Thoracic aorta (tissue), 2 donors: ENCODE measurements at regions not wholly inside any gene's neighbourhood (a gene's known extent, or its start where the extent isn't known, plus 50 kb on each side); places are given as distances from the start of the nearest gene placed in this dataset.

Experiments used
- ATAC-seq: fragments of 150-250 bp; one replicate; pipeline ENCODE4 v1.8.0; 2017; ENCODE audit warnings: low read depth; ENCODE audit not compliant: insufficient number of reproducible peaks, low FRiP score
- DNase-seq: peaks from one replicate; pipeline ENCODE4 v3.0.0-alpha.2; 2020; ENCODE audit warnings: low spot score
- H3K27ac ChIP-seq, 2 donors: fragments of 200-600 bp; sonication (generic); 1 replicate in 1 of 2; 2 replicates in 1 of 2; pipeline ENCODE4 v1.5.1; 2016; ENCODE audit warnings: mild to moderate bottlenecking in 2 of 2, moderate library complexity in 2 of 2
- H3K27me3 ChIP-seq: fragments of 200-600 bp; sonication (generic); replicated peaks from 2 replicates; pipeline ENCODE4 v1.6.0; 2016; ENCODE audit warnings: mild to moderate bottlenecking; ENCODE audit not compliant: insufficient read depth
- H3K36me3 ChIP-seq: fragments of 200-600 bp; sonication (generic); one replicate; pipeline ENCODE4 v1.5.1; 2016
- H3K4me1 ChIP-seq, 2 donors: fragments of 200-600 bp; sonication (generic); 1 replicate in 1 of 2; 2 replicates in 1 of 2; pipeline versions ENCODE4 v1.5.1 to v1.6.0; 2016; ENCODE audit warnings: low read depth in 2 of 2, mild to moderate bottlenecking in 1 of 2; ENCODE audit not compliant: control insufficient read depth in 1 of 2
- H3K4me3 ChIP-seq: fragments of 200-600 bp; sonication (generic); 2 replicates; pipeline ENCODE4 v1.5.1; 2016; ENCODE audit warnings: mild to moderate bottlenecking
- H3K9me3 ChIP-seq: fragments of 200-600 bp; sonication (generic); 2 replicates; pipeline ENCODE4 v1.5.1; 2016
- TF ChIP-seq, protein P1 (sequence below): fragments of 200-600 bp; sonication (generic); IDR thresholded peaks from one replicate; pipeline ENCODE4 v1.5.1; 2019; ENCODE audit warnings: antibody characterized with exemption

DNA sequence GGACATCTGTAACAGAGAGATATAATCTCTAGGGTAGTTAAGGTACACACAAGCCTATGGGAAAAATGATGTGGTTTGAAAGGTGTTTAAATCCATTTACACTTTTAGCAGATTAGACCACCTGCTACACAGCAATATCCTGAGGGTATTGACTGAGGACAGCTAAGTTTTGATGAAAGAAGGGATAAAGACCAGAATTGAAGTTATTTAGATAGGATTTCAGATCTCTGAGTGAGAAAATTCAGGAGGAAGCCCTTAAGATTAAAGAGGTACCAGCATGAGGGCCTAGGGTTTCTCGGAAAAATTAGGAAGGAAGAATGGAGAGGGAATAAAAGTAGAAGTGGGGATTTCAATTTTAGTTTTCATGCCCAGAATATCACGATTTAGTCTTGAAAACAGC lies 267.3 kb downstream of the COX7C start:
- no peak for ATAC-seq
- Histone ChIP-seq H3K36me3 (no peaks in the 10 kb centered on the region), H3K27me3 (no peaks in the 10 kb centered on the region), H3K27ac (no peak overlapping the region), H3K4me3 (no peak overlapping the region), H3K9me3 (no peaks in the 10 kb centered on the region), H3K4me1 (peaks cover 0 to 13% of the 10 kb centered on the region in 2 donors)
- DNase-seq: no peak
- TF ChIP-seq, protein P1, sequence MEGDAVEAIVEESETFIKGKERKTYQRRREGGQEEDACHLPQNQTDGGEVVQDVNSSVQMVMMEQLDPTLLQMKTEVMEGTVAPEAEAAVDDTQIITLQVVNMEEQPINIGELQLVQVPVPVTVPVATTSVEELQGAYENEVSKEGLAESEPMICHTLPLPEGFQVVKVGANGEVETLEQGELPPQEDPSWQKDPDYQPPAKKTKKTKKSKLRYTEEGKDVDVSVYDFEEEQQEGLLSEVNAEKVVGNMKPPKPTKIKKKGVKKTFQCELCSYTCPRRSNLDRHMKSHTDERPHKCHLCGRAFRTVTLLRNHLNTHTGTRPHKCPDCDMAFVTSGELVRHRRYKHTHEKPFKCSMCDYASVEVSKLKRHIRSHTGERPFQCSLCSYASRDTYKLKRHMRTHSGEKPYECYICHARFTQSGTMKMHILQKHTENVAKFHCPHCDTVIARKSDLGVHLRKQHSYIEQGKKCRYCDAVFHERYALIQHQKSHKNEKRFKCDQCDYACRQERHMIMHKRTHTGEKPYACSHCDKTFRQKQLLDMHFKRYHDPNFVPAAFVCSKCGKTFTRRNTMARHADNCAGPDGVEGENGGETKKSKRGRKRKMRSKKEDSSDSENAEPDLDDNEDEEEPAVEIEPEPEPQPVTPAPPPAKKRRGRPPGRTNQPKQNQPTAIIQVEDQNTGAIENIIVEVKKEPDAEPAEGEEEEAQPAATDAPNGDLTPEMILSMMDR: no peak

DNA sequence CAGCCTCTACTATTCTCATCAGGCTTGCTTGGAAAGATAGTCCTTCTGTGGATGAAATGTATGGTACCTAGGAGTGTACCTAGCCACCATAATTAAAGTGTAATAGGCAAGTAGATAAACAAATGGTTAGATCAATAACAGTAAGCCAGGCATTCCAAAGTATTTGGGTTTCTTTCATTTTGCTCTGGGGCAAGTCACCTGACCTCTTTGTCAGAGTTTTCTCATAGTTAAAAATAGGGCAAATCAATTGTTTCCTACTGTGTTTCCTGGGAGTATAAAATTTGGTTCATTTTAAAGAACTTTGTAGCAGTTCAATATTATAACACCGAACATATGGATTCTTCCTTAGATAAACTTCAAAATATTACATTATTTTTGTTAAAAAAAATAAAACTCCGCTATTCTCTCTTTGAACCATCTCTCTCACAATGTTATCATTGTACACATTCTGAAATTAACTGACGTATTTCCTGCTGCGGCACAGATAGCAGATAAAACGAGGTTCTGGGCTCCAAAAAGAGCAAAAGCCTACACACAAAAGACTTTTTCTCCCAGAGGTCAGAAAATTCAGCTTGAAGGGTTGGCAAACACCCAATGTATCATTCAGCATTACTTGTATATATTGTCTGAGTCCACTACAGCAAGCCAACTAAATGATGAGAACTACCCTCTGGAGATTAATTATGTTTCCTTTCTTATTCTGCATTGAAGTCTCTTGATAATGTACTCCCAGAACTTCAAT lies 267.9 kb downstream of the COX7C start:
- no peak for DNase-seq
- no peaks in the 10 kb centered on the region for H3K36me3 ChIP-seq
- H3K4me3 ChIP-seq: no peak overlapping the region
- no peaks in the 10 kb centered on the region for H3K27me3 ChIP-seq
- no peak overlapping the region for H3K27ac ChIP-seq
- H3K4me1 ChIP-seq: peaks cover 0 to 13% of the 10 kb centered on the region in 2 donors
- H3K9me3 ChIP-seq: no peaks in the 10 kb centered on the region
- TF ChIP-seq, protein P1: no peak
- no peak for ATAC-seq

DNA sequence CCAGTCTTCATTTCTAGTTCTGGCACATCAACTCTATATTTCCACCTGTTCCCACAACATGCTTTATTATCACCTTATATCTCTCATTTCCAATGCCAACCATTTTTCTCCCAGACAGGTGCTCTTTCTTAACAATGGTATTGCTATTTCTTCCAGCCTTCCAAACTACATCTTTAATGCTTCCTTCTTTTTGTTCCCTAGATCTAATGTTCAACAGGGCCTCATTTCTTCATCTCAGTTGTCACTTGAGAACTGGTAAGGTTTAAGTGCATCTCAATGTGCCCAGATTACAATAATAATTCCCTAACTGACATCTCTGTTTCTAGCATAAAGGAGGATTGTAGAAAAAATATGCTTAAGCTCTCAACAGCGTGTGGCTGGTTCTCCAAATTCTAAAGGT lies 272.6 kb downstream of the COX7C start:
- TF ChIP-seq, protein P1: no peak
- no peak for DNase-seq
- Histone ChIP-seq H3K36me3 (no peaks in the 10 kb centered on the region), H3K27me3 (no peaks in the 10 kb centered on the region), H3K4me3 (no peak overlapping the region), H3K27ac (no peak overlapping the region), H3K4me1 (no peaks in the 10 kb centered on the region), H3K9me3 (no peaks in the 10 kb centered on the region)
- no peak for ATAC-seq

DNA sequence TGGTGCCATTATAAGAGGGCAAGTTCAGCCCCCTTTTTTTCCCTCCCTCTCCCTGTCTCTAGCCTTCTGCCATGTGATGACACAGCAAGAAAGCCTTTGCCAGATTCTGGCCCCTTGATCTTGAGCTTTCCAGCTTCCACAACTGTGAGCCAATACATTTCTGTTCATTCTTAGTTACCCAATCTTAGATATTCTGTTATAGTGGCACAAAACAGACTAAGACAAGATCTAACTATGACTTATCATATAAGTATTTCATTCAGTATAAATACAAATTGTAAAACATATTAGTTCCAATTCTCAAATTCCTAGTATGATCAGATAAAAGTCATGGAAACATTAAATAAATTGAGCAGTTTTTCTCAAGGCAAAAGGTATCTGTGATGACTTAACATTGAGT lies 276.3 kb downstream of the COX7C start:
- no peaks in the 10 kb centered on the region for H3K36me3 ChIP-seq
- H3K27ac ChIP-seq: no peak overlapping the region
- H3K27me3 ChIP-seq: no peaks in the 10 kb centered on the region
- TF ChIP-seq, protein P1: no peak
- H3K9me3 ChIP-seq: no peaks in the 10 kb centered on the region
- no peak overlapping the region for H3K4me3 ChIP-seq
- ATAC-seq (no peak), DNase-seq (no peak)
- no peaks in the 10 kb centered on the region for H3K4me1 ChIP-seq

DNA sequence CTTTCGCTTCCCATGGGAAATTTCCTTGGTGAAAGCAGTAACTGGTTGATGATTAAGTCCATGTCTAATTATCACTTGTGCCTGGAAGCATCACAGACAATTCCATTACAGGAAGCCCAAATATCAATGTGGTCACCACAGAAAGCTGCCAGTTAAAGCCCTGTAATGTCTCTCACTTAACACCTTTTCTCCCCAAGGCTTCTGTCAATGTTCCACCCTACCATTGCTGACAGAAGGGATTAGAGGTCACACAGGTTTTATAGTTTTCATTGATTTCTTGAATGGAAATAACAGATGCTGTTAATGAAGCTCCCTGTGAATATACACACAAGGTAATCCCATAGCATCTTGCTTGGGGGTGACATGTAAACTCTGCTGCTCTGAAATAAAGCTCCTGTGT lies 279.2 kb downstream of the COX7C start:
- H3K9me3 ChIP-seq: no peaks in the 10 kb centered on the region
- TF ChIP-seq, protein P1: no peak

More for the DNA sequence above, 279.2 kb downstream of the COX7C start:
- H3K36me3 ChIP-seq: no peaks in the 10 kb centered on the region
- H3K27ac ChIP-seq: no peak overlapping the region
- no peak for DNase-seq
- no peaks in the 10 kb centered on the region for H3K27me3 ChIP-seq
- no peak for ATAC-seq
- no peaks in the 10 kb centered on the region for H3K4me1 ChIP-seq
- no peak overlapping the region for H3K4me3 ChIP-seq
